Keratinocyte (primary cell): ENCODE measurements at regions not wholly inside any gene's neighbourhood (a gene's known extent, or its start where the extent isn't known, plus 50 kb on each side); places are given as distances from the start of the nearest gene placed in this dataset.

ENCODE experiments used
- DNase-seq: peaks from one replicate; pipeline ENCODE4 v3.0.0-alpha.2; 2011; ENCODE audit warnings: low read depth, missing footprints, low spot score
- FAIRE-seq: peaks from 2 replicates; lab custom pipeline; 2011; peaks lifted over from hg19 to GRCh38; lab: Jason Lieb, UNC
- H2AFZ ChIP-seq: 2 replicates; pipeline ENCODE4 v1.6.0; 2012; ENCODE audit warnings: low read length, control low read depth, inconsistent platforms; ENCODE audit not compliant: control insufficient read depth
- H3K27ac ChIP-seq: 2 replicates; pipeline ENCODE4 v1.5.1; 2011; ENCODE audit warnings: low read length; ENCODE audit not compliant: control insufficient read depth, insufficient read depth
- H3K27me3 ChIP-seq: 3 replicates; pipeline ENCODE4 v1.6.0; 2011; ENCODE audit warnings: low read length; ENCODE audit not compliant: control insufficient read depth, insufficient read depth; ENCODE audit errors: extremely low read depth
- H3K36me3 ChIP-seq, 2 experiments: 2 replicates in 1 of 2; 3 replicates in 1 of 2; pipeline ENCODE4 v1.5.1; 2011; ENCODE audit warnings: low read length in 2 of 2, mild to moderate bottlenecking in 1 of 2; ENCODE audit not compliant: control insufficient read depth in 2 of 2, insufficient read depth in 2 of 2; ENCODE audit errors: extremely low read depth in 1 of 2
- H3K4me1 ChIP-seq: 3 replicates; pipeline ENCODE4 v1.5.1; 2011; ENCODE audit warnings: low read length; ENCODE audit not compliant: control insufficient read depth, insufficient read depth; ENCODE audit errors: extremely low read depth
- H3K4me2 ChIP-seq: 3 replicates; pipeline ENCODE4 v1.6.0; 2011; ENCODE audit warnings: low read depth, low read length; ENCODE audit not compliant: control insufficient read depth, insufficient read depth; ENCODE audit errors: extremely low read depth
- H3K4me3 ChIP-seq, 3 experiments: fragments of 200-600 bp in 1 of 3; sonication (generic) in 1 of 3; 2 replicates in 2 of 3; 3 replicates in 1 of 3; pipeline ENCODE4 v1.5.1; 2011 to 2016; ENCODE audit warnings: low read length in 3 of 3, mild to moderate bottlenecking in 3 of 3, control low read depth in 2 of 3, inconsistent platforms in 1 of 3, low read depth in 1 of 3, mixed read lengths in 1 of 3, mixed run types in 1 of 3, moderate library complexity in 1 of 3; ENCODE audit not compliant: control insufficient read depth in 2 of 3, insufficient read depth in 2 of 3; ENCODE audit errors: extremely low read depth in 1 of 3
- H3K79me2 ChIP-seq: 2 replicates; pipeline ENCODE4 v1.6.0; 2012; ENCODE audit warnings: low read length; ENCODE audit not compliant: control insufficient read depth, insufficient read depth
- H3K9ac ChIP-seq: 3 replicates; pipeline ENCODE4 v1.6.0; 2011; ENCODE audit warnings: low read length; ENCODE audit not compliant: control insufficient read depth, insufficient read depth; ENCODE audit errors: extremely low read depth
- H3K9me1 ChIP-seq: 3 replicates; pipeline ENCODE4 v1.6.0; 2011; ENCODE audit warnings: low read length; ENCODE audit not compliant: control insufficient read depth, insufficient read depth; ENCODE audit errors: extremely low read depth
- H3K9me3 ChIP-seq: 2 replicates; pipeline ENCODE4 v1.5.1; 2012; ENCODE audit warnings: low read depth, low read length; ENCODE audit not compliant: control insufficient read depth
- H4K20me1 ChIP-seq: 3 replicates; pipeline ENCODE4 v1.6.0; 2011; ENCODE audit warnings: low read length; ENCODE audit not compliant: control insufficient read depth, insufficient read depth; ENCODE audit errors: extremely low read depth
- EZH2 ChIP-seq: IDR thresholded peaks from one replicate; pipeline ENCODE4 v1.6.1; 2012; ENCODE audit warnings: inconsistent platforms, mild to moderate bottlenecking, low read length, moderate library complexity
- dilution Hi-C: fragments of 300-500 bp; cut with MboI; formaldehyde crosslinking; loops from one replicate; pipeline ENCODE4 v1.7.0; 2020; ENCODE audit warnings: low sequenced_read_pairs; ENCODE audit not compliant: extremely low pct_ligation_motif_present
- TF ChIP-seq, protein P1 (sequence below), 3 experiments: IDR thresholded peaks in 1 of 3; conservative IDR thresholded peaks in 1 of 3; optimal IDR thresholded peaks in 1 of 3; 2 replicates in 2 of 3; 3 replicates in 1 of 3; pipeline versions ENCODE3 to v1.5.1; 2011; ENCODE audit warnings: low read length in 3 of 3, mild to moderate bottlenecking in 3 of 3, moderate library complexity in 2 of 3, control low read depth in 1 of 3, inconsistent platforms in 1 of 3; ENCODE audit not compliant: insufficient read depth in 2 of 3; ENCODE audit errors: extremely low read depth in 1 of 3

DNA sequence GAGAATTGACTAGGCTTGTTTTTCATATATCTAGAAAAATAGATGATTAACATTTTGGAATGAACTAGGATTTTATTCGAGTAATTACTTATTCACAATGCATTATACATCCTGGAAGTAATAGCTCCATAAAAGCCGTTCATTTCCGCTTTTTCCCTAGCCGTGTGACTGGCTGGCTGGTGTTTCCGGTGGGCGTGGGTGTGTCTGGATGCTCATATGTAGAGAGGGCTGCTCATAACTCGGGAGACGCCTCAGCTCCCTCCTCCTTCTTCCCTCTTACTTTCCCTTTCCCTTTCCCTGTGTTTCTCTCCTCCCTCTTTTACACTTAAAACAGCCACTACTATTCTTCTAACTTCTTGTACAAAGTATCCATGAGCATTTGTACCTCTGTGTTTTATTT lies 187.7 kb upstream of the VSTM2A start:
- Histone ChIP-seq H3K9me3 (no peaks in the 10 kb centered on the region), H3K27ac (no peak overlapping the region), H3K36me3 (no peaks in the 10 kb centered on the region), H3K4me1 (peaks cover under 1% of the 10 kb centered on the region), H2AFZ (no peak overlapping the region), H3K27me3 (no peaks in the 10 kb centered on the region), H3K4me3 (no peak overlapping the region), H3K9me1 (no peaks in the 10 kb centered on the region), H3K9ac (no peak overlapping the region), H3K4me2 (no peak overlapping the region), H4K20me1 (no peaks in the 10 kb centered on the region), H3K79me2 (no peaks in the 10 kb centered on the region)
- TF ChIP-seq EZH2, result no peak
- TF ChIP-seq, protein P1, sequence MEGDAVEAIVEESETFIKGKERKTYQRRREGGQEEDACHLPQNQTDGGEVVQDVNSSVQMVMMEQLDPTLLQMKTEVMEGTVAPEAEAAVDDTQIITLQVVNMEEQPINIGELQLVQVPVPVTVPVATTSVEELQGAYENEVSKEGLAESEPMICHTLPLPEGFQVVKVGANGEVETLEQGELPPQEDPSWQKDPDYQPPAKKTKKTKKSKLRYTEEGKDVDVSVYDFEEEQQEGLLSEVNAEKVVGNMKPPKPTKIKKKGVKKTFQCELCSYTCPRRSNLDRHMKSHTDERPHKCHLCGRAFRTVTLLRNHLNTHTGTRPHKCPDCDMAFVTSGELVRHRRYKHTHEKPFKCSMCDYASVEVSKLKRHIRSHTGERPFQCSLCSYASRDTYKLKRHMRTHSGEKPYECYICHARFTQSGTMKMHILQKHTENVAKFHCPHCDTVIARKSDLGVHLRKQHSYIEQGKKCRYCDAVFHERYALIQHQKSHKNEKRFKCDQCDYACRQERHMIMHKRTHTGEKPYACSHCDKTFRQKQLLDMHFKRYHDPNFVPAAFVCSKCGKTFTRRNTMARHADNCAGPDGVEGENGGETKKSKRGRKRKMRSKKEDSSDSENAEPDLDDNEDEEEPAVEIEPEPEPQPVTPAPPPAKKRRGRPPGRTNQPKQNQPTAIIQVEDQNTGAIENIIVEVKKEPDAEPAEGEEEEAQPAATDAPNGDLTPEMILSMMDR (optimal IDR thresholded peaks at IDR 0.05 in 1 of 3, IDR thresholded peaks at IDR 0.05 in 1 of 3, conservative IDR thresholded peaks at IDR 0.05 in 1 of 3; ENCODE audit: extremely low read depth in 1 of 3, insufficient read depth in 2 of 3, low read length in 3 of 3), result no peak
- no peak for FAIRE-seq
- dilution Hi-C loops, result no loop called here
- no peak for DNase-seq

DNA sequence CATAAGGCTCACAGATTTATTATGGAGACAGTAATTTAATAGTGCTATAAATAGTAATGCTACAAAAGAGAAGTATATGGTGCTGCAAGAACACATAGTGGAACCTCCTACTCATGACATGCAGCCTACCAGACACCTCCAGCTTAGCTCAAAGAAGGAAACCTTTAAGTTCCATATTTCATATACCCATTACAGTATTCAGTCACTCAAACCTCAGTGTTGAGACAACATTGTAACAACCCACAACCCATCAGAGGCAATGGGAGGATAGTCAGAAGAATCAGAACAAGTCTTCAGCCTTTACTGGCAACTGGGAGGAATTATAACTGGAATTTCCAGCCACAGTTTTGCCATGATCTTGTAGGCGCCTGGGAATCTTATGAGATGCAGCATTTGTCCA lies 186.3 kb upstream of the VSTM2A start:
- no peaks in the 10 kb centered on the region for H4K20me1 ChIP-seq
- H3K9me1 ChIP-seq, result no peaks in the 10 kb centered on the region
- no peaks in the 10 kb centered on the region for H3K4me1 ChIP-seq
- no peak for FAIRE-seq
- H3K4me2 ChIP-seq, result no peak overlapping the region
- no peaks in the 10 kb centered on the region for H3K36me3 ChIP-seq
- no peaks in the 10 kb centered on the region for H3K79me2 ChIP-seq
- no peak overlapping the region for H2AFZ ChIP-seq
- H3K27ac ChIP-seq, result no peak overlapping the region
- DNase-seq, result no peak
- no peak overlapping the region for H3K4me3 ChIP-seq
- no peak overlapping the region for H3K9ac ChIP-seq
- H3K9me3 ChIP-seq, result no peaks in the 10 kb centered on the region
- dilution Hi-C loops, result no loop called here
- H3K27me3 ChIP-seq, result no peaks in the 10 kb centered on the region
- TF ChIP-seq, protein P1 (optimal IDR thresholded peaks at IDR 0.05 in 1 of 3, IDR thresholded peaks at IDR 0.05 in 1 of 3, conservative IDR thresholded peaks at IDR 0.05 in 1 of 3; ENCODE audit: extremely low read depth in 1 of 3, insufficient read depth in 2 of 3, low read length in 3 of 3), result no peak
- no peak for TF ChIP-seq EZH2
